Endothelial cell (in vitro differentiated cells): ENCODE measurements at regions not wholly inside any gene's neighbourhood (a gene's known extent, or its start where the extent isn't known, plus 50 kb on each side); places are given as distances from the start of the nearest gene placed in this dataset.
"Not testable (repeated sequence)": the region's sequence is repeated elsewhere in the genome, so short reads cannot be mapped to it uniquely, and the experiment has no call there.

Experiments used
- DNase-seq: peaks from one replicate; pipeline ENCODE4 v3.0.0; 2021; ENCODE audit warnings: low spot score
- H3K27ac Mint-ChIP-seq: one replicate; pipeline ENCODE4 v1.8.0; 2021; ENCODE audit warnings: mixed read lengths, inconsistent platforms; ENCODE audit not compliant: unreplicated experiment
- H3K27me3 Mint-ChIP-seq: one replicate; pipeline ENCODE4 v1.8.0; 2021; ENCODE audit warnings: mild to moderate bottlenecking, moderate library complexity, mixed read lengths, inconsistent platforms; ENCODE audit not compliant: unreplicated experiment
- H3K36me3 Mint-ChIP-seq: one replicate; pipeline ENCODE4 v1.8.0; 2021; ENCODE audit warnings: mild to moderate bottlenecking, low read depth, mixed read lengths, inconsistent platforms; ENCODE audit not compliant: unreplicated experiment
- H3K4me1 Mint-ChIP-seq: one replicate; pipeline ENCODE4 v1.8.0; 2021; ENCODE audit warnings: mild to moderate bottlenecking, mixed read lengths, inconsistent platforms; ENCODE audit not compliant: unreplicated experiment
- H3K4me3 Mint-ChIP-seq: one replicate; pipeline ENCODE4 v1.8.0; 2021; ENCODE audit warnings: mild to moderate bottlenecking, mixed read lengths, inconsistent platforms; ENCODE audit not compliant: unreplicated experiment
- H3K9me3 Mint-ChIP-seq: one replicate; pipeline ENCODE4 v1.8.0; 2021; ENCODE audit warnings: mixed read lengths, inconsistent platforms; ENCODE audit not compliant: unreplicated experiment
- CTCF ChIP-seq: fragments of 200-600 bp; sonication (generic); IDR thresholded peaks from one replicate; pipeline ENCODE4 v1.5.0; 2021; ENCODE audit warnings: antibody characterized with exemption; ENCODE audit not compliant: unreplicated experiment

- H3K4me1 Mint-ChIP-seq, result no peaks in the 10 kb centered on the region
- peaks cover 4% of the 10 kb centered on the region for H3K27me3 Mint-ChIP-seq
- H3K36me3 Mint-ChIP-seq, result no peaks in the 10 kb centered on the region
- H3K9me3 Mint-ChIP-seq, result no peaks in the 10 kb centered on the region
- no peak overlapping the region for H3K27ac Mint-ChIP-seq
- no peak for DNase-seq
- no peak for TF ChIP-seq CTCF
- H3K4me3 Mint-ChIP-seq, result no peak overlapping the region
Measured at GRCh38 chr17:71585540-71585939, 535.3 kb upstream of the SOX9 start.

GRCh38 chr17:71592431-71592830 is 528.4 kb upstream of the SOX9 start:
- Mint-ChIP-seq H3K4me3 (no peak overlapping the region), H3K27ac (no peak overlapping the region), H3K9me3 (no peaks in the 10 kb centered on the region), H3K27me3 (peaks cover 4% of the 10 kb centered on the region), H3K36me3 (no peaks in the 10 kb centered on the region), H3K4me1 (no peaks in the 10 kb centered on the region)
- TF ChIP-seq CTCF, result no peak
- DNase-seq, result no peak

GRCh38 chr17:71593078-71593477 is 527.7 kb upstream of the SOX9 start:
- H3K27me3 Mint-ChIP-seq, result peaks cover 4% of the 10 kb centered on the region
- no peak overlapping the region for H3K4me3 Mint-ChIP-seq
- DNase-seq, result no peak
- no peak overlapping the region for H3K27ac Mint-ChIP-seq
- H3K36me3 Mint-ChIP-seq, result no peaks in the 10 kb centered on the region
- TF ChIP-seq CTCF, result no peak
- H3K4me1 Mint-ChIP-seq, result no peaks in the 10 kb centered on the region
- no peaks in the 10 kb centered on the region for H3K9me3 Mint-ChIP-seq

- H3K27me3 Mint-ChIP-seq, DNase-seq, H3K9me3 Mint-ChIP-seq, H3K27ac Mint-ChIP-seq, H3K4me3 Mint-ChIP-seq, H3K4me1 Mint-ChIP-seq, H3K36me3 Mint-ChIP-seq: not testable (repeated sequence)
Measured at GRCh38 chr17:71599583-71599982, 521.2 kb upstream of the SOX9 start.

- no peak overlapping the region for H3K27ac Mint-ChIP-seq
Measured at GRCh38 chr17:71600137-71600789, 520.6 kb upstream of the SOX9 start.

More at GRCh38 chr17:71600137-71600789, 520.6 kb upstream of the SOX9 start:
- Mint-ChIP-seq H3K4me1 (no peaks in the 10 kb centered on the region), H3K4me3 (no peak overlapping the region), H3K36me3 (no peaks in the 10 kb centered on the region), H3K9me3 (no peaks in the 10 kb centered on the region), H3K27me3 (no peaks in the 10 kb centered on the region)
- TF ChIP-seq CTCF, result no peak
- no peak for DNase-seq
